ENCODE measurements at regions not wholly inside any gene's neighbourhood (a gene's known extent, or its start where the extent isn't known, plus 50 kb on each side); places are given as distances from the start of the nearest gene placed in this dataset.

DNA sequence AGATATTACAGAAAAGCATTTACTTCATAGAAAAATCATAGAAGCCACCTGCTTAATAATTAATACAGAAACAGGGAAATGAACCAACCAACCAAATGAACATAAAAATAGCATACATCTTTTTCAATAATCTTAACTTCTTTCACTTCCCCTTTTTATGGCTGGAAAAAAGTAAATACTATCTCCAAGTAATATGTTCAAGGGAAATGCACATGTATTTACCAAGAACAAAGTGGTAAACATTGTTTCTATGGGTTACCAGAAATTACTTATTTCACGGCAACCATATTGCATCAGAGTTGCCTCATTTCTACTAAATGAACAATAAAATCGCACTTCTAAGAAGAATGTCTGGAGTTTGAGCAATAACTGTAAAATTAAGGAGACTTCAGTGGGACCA, 321.3 kb downstream of the TMA16 start:
- H3K27ac ChIP-seq: no peak overlapping the region
- TF ChIP-seq, protein P1, sequence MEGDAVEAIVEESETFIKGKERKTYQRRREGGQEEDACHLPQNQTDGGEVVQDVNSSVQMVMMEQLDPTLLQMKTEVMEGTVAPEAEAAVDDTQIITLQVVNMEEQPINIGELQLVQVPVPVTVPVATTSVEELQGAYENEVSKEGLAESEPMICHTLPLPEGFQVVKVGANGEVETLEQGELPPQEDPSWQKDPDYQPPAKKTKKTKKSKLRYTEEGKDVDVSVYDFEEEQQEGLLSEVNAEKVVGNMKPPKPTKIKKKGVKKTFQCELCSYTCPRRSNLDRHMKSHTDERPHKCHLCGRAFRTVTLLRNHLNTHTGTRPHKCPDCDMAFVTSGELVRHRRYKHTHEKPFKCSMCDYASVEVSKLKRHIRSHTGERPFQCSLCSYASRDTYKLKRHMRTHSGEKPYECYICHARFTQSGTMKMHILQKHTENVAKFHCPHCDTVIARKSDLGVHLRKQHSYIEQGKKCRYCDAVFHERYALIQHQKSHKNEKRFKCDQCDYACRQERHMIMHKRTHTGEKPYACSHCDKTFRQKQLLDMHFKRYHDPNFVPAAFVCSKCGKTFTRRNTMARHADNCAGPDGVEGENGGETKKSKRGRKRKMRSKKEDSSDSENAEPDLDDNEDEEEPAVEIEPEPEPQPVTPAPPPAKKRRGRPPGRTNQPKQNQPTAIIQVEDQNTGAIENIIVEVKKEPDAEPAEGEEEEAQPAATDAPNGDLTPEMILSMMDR (conservative IDR thresholded peaks at IDR 0.05): no peak

DNA sequence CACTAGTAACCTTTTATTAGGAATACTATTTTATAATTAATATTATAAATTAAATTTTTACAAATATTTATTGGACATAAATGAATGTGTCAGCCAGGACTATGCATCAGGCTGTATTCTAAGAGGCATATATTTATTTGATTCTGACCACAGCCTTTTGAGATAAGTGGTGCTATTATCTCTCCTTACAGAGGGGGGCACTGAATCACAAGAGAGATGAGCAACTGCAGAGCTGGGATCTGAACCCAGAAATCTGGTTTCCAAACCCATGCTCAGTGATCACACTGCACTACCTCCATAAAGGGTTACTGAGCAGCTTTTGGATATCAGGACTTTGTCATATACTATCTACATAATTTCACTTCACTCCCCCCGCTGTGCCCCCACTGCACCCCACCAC, 322.0 kb downstream of the TMA16 start:
- TF ChIP-seq, protein P1 (conservative IDR thresholded peaks at IDR 0.05): no peak
- H3K27ac ChIP-seq: no peak overlapping the region

DNA sequence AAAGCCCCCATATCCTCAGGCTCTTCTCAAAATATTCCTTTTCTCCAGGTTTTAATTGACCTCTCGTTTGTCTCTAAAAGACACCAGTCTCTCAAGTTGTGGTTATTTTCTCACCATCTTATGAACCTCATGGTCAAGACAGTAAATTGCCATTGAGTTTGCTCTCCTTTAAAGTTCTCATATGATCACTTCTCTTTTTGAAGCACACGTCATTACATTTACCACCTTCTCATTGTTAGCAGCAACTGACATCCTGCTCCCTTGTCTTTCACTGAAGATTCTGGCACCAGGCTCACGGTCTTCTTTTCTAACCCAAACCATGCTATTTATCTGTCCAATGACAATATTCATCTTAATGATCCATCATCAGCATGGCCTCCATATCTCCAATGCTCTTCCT, 324.2 kb downstream of the TMA16 start:
- TF ChIP-seq, protein P1 (conservative IDR thresholded peaks at IDR 0.05): no peak

DNA sequence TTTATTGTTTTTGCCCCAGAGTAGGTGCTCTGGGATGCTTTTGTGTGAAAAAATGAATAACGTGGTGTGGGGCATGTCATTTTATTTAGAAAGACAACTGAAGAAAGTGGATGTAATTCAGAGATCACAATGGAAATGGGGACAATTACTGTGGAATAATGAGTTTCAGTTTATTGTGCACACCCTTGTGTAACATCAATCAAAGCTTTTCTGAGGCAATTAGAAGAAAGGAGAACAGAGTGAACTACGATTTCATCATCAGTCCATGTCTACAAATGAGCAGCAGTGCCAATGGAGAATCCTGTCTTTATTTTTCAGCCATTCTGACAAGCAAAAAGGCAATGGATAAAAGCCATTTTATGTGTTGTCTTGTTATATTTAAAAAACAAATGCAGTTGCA, 339.2 kb downstream of the TMA16 start:
- TF ChIP-seq, protein P1 (conservative IDR thresholded peaks at IDR 0.05): no peak
- H3K27ac ChIP-seq: no peak overlapping the region

More for the DNA sequence above, 324.2 kb downstream of the TMA16 start:
- H3K27ac ChIP-seq: no peak overlapping the region

DNA sequence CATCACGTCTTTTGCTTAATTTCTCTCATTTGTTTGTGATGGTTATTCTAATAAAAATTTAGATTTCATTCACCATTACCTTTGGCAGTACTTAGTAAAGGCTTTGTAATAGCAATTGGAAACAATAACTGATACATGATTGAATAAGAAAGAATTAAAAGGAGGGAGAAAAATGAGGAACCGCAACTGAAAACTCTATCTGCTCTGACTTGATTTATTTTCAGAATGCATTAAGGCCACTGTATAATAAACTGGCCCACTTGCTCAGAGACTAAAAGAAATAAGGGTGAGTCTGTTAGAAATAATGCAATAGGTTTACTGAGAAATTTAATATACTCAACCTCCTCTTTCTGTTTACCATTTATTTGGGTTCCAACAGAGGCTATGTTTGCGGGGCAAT, 351.5 kb downstream of the TMA16 start:
- TF ChIP-seq, protein P1 (conservative IDR thresholded peaks at IDR 0.05): no peak
- H3K27ac ChIP-seq: no peak overlapping the region

DNA sequence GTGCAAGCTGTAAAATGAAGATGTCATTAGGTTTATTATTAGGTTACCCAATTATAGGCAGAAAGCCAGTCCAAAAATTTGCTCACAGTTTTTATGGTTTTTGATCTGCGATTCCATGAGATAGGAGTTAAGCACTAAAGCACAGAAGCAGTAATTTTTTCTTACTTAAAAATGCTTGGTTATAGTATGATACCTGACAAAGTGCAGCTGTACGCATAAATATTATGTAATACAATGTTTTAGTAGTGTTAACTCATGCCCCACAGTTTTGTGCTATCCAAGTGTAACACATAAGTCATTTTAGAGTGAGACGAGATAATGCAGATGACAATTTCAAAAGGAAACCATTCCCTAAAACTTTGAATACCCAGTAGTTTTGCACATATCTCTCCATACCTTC, 357.8 kb downstream of the TMA16 start:
- TF ChIP-seq, protein P1 (conservative IDR thresholded peaks at IDR 0.05): no peak
- no peak overlapping the region for H3K27ac ChIP-seq

DNA sequence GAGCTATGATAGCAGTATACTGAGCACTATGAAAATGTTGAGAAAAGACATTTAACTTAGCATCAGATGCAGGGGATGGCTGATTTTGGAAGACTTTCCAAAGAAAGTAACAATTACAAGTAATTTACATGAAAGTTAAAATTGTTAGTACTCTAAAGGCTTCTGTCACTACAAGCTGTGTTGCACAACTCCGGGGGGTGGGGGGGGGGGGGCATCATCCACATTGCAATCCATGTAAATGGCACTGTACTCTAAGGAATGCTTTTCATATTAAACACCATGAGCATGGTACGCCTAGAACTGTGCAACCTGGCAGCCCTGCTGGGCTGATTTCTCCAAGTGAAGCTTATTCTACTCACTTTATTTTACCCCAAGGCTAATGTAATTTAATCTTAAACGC, 363.4 kb downstream of the TMA16 start:
- H3K27ac ChIP-seq: no peak overlapping the region
- TF ChIP-seq, protein P1 (conservative IDR thresholded peaks at IDR 0.05): no peak

DNA sequence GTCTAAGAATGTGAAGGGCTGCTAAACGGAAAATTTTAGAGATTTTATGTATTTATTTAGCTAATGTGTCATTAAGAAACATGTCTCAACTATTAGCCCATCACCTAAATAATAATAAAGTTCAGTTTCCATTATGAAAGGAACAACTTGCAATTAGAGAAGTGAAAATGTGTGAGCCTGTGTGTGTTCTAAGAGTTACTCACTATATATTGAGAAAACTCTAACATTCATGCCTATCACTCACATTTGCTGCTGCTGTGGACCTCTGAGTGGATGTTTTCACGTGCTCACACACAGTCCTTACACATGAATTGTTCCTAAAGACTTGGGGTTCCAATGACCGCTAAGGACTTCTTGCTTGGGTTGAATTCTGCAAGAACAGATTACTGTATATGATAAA, 364.0 kb downstream of the TMA16 start:
- TF ChIP-seq, protein P1 (conservative IDR thresholded peaks at IDR 0.05): no peak
- no peak overlapping the region for H3K27ac ChIP-seq

Data from VCaP (cell line).